ENCODE measurements at regions not wholly inside any gene's neighbourhood (a gene's known extent, or its start where the extent isn't known, plus 50 kb on each side); places are given as distances from the start of the nearest gene placed in this dataset.

DNA sequence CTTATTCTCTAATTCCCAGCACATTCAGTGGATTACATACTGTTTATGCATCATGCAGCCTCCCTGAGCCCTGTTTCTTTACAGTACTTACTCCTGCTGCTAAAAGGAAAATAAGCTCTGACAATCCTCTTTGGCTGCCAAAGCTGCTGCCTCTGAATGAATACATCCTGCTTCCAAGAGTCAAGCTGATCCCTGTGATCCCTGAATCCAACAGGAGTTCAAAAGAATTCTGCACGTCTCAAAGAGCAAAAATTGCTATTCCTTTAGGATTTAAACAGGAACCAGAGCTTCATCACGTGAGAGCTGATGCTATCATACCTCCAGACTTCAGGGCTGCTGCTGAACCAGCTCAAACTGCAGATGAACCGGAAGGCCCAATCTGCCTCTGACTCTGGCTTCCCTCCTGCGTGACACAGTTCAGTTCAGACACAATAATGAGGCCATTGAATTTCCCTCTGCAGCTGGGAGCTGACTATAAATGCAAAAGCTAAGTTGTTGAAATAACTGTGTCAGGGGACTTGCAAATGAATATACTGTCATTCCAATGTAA is 851.0 kb upstream of the PHF14 start:
- no peak for TF ChIP-seq CTCF (IDR thresholded peaks at IDR 0.05)
- TF ChIP-seq POLR2A (IDR thresholded peaks at IDR 0.05): no peak
